ENCODE measurements at regions not wholly inside any gene's neighbourhood (a gene's known extent, or its start where the extent isn't known, plus 50 kb on each side); places are given as distances from the start of the nearest gene placed in this dataset.
A peak's percentile ranks its signal among the peaks of the same experiment; 100 is the strongest.
"Not testable (repeated sequence)": the region's sequence is repeated elsewhere in the genome, so short reads cannot be mapped to it uniquely, and the experiment has no call there.

DNA sequence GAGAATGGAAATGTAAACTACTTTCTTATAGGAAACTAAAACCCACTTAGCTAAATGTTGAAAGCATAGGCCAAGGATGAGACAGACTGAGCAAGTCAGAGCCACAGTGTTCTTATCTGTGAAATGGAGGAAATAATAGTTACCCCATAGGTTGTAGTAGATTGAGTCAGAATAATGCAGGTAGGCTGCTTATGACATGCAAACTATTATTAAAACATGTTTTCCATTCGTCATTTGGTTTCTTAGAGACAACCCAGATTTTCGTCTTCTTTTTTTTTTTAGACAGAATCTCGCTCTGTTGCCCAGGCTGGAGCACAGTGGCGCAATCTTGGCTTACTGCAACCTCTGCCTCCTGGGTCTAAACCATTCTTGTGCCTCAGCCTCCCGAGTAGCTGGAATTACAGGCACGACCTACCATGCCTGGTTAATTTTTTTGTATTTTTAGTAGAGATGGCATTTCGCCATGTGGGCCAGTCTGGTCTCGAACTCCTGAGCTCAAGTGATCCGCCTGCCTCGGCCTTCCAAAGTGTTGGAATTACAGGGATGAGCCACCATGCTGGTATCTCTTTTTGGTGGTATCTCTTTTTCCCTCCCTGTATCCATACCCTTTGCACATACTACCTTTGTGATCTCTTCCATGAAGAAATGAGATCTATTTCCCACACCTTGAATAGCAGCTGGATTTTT is 196.5 kb upstream of the ZNF217 start:
- Mint-ChIP-seq H3K4me1 (peaks cover 19% of the 10 kb centered on the region), H3K9me3 (no peaks in the 10 kb centered on the region), H3K4me3 (no peak overlapping the region), H3K36me3 (no peaks in the 10 kb centered on the region), H3K27ac (no peak overlapping the region), H3K27me3 (no peaks in the 10 kb centered on the region)
- no peak for DNase-seq
- CTCF ChIA-PET = interaction anchor here (0.6 kb wide), 1 partner anchor 1101 kb away, joined by 3 read pairs; no protein-coding TSS in a partner anchor

DNA sequence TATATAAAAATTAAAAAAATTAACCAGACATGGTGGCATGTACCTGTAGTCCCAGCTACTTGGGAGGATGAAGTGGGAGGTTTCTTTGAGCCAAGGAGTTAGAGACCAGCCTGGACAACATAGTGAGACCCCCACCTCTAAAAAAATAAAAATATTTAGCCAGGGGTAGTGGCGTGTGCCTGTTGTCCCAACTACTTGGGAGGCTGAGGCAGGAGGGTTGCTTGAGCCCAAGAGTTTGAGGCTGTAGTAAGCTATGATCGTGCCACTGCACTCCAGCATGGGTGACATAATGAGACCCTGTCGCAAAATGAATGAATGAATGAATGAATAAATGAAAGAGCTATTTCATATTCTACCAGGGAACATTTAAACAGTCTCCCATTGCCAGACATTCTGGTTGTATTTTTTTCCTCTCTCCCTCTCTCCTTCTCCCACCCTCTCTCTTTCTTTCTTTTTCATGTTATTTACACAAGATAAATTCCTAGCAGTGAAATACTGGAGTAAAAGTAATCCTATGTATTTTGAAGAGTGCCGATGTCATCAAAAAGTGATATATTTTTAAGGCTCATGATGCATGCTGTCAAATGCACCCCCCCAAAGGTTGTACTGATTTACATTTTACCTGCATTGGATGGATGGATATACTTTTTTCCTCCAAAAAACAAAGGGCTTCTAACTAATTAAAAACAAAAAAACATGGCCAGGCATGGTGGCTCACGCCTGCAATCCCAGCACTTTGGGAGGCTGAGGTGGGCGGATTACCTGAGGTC is 194.8 kb upstream of the ZNF217 start:
- CTCF ChIA-PET = no interaction called here
- Mint-ChIP-seq H3K27me3 (no peaks in the 10 kb centered on the region), H3K4me1 (peaks cover 19% of the 10 kb centered on the region), H3K9me3 (no peaks in the 10 kb centered on the region), H3K36me3 (no peaks in the 10 kb centered on the region), H3K27ac (no peak overlapping the region), H3K4me3 (no peak overlapping the region)
- no peak for DNase-seq

DNA sequence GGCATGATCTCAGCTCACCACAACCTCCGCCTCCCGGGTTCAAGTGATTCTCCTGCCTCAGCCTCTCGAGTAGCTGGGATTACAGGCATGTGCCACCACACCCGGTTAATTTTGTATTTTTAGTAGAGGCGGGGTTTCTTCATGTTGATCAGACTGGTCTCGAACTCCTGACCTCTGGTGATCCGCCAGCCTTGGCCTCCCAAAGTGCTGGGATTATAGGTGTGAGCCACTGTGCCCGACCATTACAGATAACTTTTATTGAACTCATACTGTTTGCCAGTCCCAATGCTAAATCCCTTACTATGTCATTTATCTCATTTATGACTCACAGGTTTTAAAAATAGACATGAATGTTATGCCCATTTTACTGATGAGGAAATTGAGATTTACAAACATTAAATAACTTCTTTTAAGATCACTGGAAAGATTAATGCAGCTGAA is 193.9 kb upstream of the ZNF217 start:
- peaks cover 19% of the 10 kb centered on the region for H3K4me1 Mint-ChIP-seq
- H3K27me3 Mint-ChIP-seq, H3K4me3 Mint-ChIP-seq, H3K36me3 Mint-ChIP-seq, H3K9me3 Mint-ChIP-seq, DNase-seq, H3K27ac Mint-ChIP-seq: not testable (repeated sequence)
- CTCF ChIA-PET = interaction anchor here (1.6 kb wide), 1 partner anchor 10 kb away, joined by 3 read pairs; no protein-coding TSS in a partner anchor

DNA sequence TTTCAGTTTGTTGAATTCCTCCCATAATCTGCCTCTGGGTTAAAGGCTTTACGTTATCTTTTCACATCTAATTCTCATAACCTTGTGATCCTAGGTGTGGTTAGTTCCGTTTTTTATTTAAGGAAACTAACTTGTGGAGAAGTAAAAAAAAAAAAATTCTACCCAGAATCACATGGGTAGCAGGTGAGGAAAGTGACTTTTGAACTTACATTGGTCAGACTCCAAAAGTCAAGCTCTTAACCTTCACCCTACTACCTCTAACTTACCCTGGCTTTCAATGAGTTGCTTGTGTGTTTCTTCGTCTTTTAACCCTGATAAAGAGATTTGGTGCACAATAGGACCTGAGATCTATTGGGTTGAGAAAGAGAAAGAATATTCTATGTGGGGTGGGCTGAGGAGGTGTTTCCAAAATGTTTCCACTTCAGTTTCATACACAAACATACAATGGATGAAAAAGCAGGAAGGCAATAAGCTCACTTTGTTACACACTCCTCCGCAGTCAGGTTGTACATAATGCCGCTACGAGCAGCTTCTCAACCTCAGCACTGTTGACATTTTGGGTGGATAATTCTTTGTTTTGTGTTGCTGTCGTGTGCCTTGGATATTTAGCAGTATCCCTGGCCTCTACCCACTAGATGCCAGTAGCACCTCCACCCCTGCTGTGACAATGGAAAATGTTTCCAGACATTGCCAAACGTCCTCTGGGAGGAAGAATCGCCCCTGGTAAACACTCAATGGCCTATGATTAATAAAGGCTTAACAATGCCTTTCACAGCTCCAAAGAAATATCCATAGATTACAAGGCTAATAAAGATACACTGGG is 193.0 kb upstream of the ZNF217 start:
- no peak overlapping the region for H3K4me3 Mint-ChIP-seq
- peaks cover 19% of the 10 kb centered on the region for H3K4me1 Mint-ChIP-seq
- H3K27me3 Mint-ChIP-seq = no peaks in the 10 kb centered on the region
- no peak for DNase-seq
- no peaks in the 10 kb centered on the region for H3K36me3 Mint-ChIP-seq
- peak overlapping the region; percentile 6 for H3K27ac Mint-ChIP-seq
- H3K9me3 Mint-ChIP-seq = no peaks in the 10 kb centered on the region
- CTCF ChIA-PET = interaction anchor here (1.4 to 1.6 kb wide), 2 partner anchors 9 to 13 kb away, joined by 3 read pairs; no protein-coding TSS in a partner anchor

DNA sequence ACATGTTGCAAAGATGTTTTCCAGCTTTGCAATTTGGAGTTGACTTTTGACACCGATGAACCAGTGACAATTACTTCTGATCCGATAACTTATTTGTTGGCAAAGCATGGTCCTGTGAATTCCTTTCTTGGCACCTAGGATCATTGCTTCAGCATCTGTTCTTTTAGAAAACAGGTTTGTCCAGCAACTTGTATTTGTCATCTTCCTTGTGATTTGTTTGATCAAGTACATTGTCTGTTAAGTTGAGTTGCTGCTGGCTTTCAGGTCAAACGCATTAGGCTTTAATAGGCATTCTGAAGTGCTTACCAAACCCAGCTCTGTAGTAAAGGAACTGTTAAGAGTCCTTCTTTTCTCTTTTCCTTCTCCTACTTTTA is 192.4 kb upstream of the ZNF217 start:
- H3K27ac Mint-ChIP-seq = no peak overlapping the region
- no peak for DNase-seq
- no peak overlapping the region for H3K4me3 Mint-ChIP-seq
- no peaks in the 10 kb centered on the region for H3K9me3 Mint-ChIP-seq
- peaks cover 19% of the 10 kb centered on the region for H3K4me1 Mint-ChIP-seq
- no peaks in the 10 kb centered on the region for H3K36me3 Mint-ChIP-seq
- H3K27me3 Mint-ChIP-seq = no peaks in the 10 kb centered on the region
- CTCF ChIA-PET = interaction anchor here (1.4 to 1.6 kb wide), 2 partner anchors 8 to 13 kb away, joined by 3 read pairs; no protein-coding TSS in a partner anchor

DNA sequence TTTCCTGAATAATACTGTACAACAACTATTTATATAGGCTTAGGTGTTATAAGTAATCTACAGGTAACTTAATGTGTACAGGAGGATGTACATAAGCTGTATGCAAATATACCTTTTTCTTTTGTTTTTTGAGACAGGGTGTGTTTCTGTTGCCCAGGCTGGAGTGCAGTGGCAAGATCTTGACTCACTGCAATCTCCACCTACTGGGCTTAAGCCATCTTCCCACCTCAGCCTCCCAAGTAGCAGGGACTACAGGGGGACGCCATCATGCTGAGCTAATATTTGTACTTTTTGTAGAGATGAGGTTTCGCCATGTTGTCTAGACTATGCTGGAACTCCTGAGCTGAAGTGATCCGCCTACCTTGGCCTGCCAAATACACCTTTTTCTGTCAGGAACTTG is 191.7 kb upstream of the ZNF217 start:
- CTCF ChIA-PET = interaction anchor here (1.4 kb wide), 1 partner anchor 12 kb away, joined by 3 read pairs; no protein-coding TSS in a partner anchor
- H3K9me3 Mint-ChIP-seq = no peaks in the 10 kb centered on the region

DNA sequence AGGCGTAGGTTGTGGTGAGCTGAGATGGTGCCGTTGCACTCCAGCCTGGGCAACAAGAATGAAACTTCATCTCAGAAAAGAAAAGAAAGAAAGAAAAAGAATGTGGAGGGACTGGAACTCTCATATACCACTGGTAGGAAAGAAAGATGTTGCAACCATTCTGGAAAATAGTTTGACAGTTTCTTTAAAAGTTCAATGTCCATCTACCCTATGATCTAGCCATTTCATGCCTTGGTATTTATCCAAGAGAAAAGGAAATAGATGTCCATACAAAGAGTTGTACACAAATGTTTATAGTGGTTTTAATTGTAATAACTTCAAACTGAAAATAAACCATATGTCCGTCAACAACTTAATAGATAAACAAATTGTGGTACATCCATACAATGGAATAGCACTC is 190.1 kb upstream of the ZNF217 start:
- CTCF ChIA-PET = no interaction called here
- no peak for DNase-seq
- H3K27me3 Mint-ChIP-seq = no peaks in the 10 kb centered on the region
- peaks cover 17% of the 10 kb centered on the region for H3K4me1 Mint-ChIP-seq
- H3K4me3 Mint-ChIP-seq = no peak overlapping the region
- H3K36me3 Mint-ChIP-seq = no peaks in the 10 kb centered on the region
- H3K27ac Mint-ChIP-seq = no peak overlapping the region
- H3K9me3 Mint-ChIP-seq = no peaks in the 10 kb centered on the region

More for the DNA sequence above, 191.7 kb upstream of the ZNF217 start:
- Mint-ChIP-seq H3K4me1 (peaks cover 19% of the 10 kb centered on the region), H3K27ac (no peak overlapping the region), H3K4me3 (no peak overlapping the region), H3K36me3 (no peaks in the 10 kb centered on the region), H3K27me3 (no peaks in the 10 kb centered on the region)
- DNase-seq = no peak

DNA sequence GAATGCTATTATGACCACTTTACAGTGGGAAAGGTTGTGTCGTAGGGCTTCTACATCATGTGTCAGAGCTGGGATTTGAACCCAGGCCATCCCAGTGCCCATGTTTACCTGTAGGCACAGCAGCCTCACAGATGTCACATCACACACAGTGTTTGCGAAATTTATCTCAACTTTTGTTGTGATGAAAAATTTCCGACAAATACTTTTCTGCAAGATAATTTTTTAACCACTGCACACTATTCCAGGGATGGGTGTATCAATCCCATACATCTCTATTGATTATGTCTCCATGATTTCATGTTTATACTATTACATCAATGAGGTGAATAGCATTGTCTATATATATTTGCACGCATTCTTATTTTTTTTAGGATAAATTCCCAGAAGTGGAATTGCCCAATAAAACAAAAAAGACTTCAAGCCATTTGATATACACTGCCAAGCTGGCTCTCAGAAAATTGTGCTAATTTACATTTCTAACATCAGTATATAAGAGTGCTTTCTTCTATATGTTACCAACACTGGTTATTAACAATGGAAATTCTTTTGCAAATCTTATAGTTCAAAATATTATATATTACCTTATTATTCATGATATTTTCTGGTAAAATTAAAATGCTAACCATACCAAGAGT is 189.1 kb upstream of the ZNF217 start:
- H3K9me3 Mint-ChIP-seq = no peaks in the 10 kb centered on the region
- DNase-seq = no peak
- H3K27me3 Mint-ChIP-seq = peaks cover 4% of the 10 kb centered on the region
- H3K27ac Mint-ChIP-seq = no peak overlapping the region
- no peak overlapping the region for H3K4me3 Mint-ChIP-seq
- CTCF ChIA-PET = no interaction called here
- peaks cover 17% of the 10 kb centered on the region for H3K4me1 Mint-ChIP-seq
- no peaks in the 10 kb centered on the region for H3K36me3 Mint-ChIP-seq

DNA sequence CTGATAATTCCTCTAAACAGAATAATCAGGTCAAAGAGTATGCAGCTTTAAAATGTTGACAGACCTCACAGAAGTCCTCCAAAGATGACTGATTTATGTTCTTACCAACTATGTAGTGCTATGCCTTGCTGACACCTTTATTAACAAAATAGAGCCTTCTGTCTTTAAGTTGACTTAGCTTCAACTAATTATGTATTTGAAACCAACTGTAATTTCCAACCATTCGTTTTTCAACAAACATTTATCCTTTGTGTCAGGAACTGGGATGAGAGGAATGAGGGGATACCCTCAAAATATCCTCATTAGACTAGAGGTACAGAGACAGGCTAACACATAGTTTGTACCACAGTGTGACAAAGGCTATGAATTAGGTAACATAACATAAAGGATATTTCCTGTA is 186.2 kb upstream of the ZNF217 start:
- Mint-ChIP-seq H3K36me3 (no peaks in the 10 kb centered on the region), H3K9me3 (no peaks in the 10 kb centered on the region), H3K4me3 (no peak overlapping the region), H3K27ac (no peak overlapping the region), H3K4me1 (no peaks in the 10 kb centered on the region), H3K27me3 (peaks cover 4% of the 10 kb centered on the region)
- CTCF ChIA-PET = interaction anchor here (1.0 kb wide), 1 partner anchor 160 kb away, joined by 3 read pairs; no protein-coding TSS in a partner anchor
- DNase-seq = no peak

DNA sequence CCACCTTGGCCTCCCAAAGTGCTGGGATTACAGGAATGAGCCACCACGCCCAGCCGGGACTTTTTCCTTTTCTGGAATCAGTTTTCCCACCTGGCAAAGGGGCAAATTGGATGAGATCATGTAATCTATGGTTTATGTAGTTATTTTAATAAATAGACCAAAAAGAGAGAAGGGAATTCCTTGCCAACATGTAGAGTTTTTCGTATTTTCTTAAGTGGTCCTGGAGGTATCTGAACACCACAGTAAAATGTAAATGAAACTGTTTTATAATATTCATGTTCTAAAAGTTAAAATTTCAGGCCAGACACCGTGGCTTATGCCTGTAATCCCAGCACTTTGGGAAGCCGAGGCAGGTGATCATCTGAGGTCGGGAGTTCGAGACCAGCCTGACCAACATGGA is 185.1 kb upstream of the ZNF217 start:
- Mint-ChIP-seq H3K27me3 (peaks cover 12% of the 10 kb centered on the region), H3K27ac (no peak overlapping the region), H3K36me3 (no peaks in the 10 kb centered on the region), H3K4me3 (no peak overlapping the region), H3K4me1 (no peaks in the 10 kb centered on the region), H3K9me3 (no peaks in the 10 kb centered on the region)
- CTCF ChIA-PET = no interaction called here
- no peak for DNase-seq

DNA sequence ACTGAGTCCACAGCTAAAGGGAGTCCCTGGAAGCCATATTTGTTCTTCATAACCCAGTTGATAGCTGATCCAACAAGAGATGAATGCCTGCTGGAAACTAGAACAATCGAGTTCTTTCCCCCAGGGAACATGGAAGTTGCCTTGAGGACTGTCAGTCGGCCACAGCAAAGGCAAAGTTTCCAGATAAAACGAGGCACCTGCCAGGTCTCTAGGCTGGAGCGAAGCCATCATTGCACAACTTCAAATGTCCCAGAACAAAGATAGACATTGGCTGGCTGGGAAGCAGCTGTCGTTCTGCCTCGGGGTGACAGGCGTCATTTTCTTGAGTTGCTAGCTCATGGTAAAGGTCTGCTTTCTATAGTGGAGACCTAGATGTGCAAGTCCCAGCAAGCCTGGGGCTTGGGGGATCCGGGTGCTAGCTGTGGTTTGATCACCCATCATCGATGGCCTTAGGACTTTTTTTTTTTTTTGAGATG is 184.4 kb upstream of the ZNF217 start:
- CTCF ChIA-PET = interaction anchor here (1.7 kb wide), 1 partner anchor 9 kb away, joined by 3 read pairs; no protein-coding TSS in a partner anchor
- peak overlapping the region; percentile 33 for H3K27ac Mint-ChIP-seq
- H3K27me3 Mint-ChIP-seq = peaks cover 14% of the 10 kb centered on the region

DNA sequence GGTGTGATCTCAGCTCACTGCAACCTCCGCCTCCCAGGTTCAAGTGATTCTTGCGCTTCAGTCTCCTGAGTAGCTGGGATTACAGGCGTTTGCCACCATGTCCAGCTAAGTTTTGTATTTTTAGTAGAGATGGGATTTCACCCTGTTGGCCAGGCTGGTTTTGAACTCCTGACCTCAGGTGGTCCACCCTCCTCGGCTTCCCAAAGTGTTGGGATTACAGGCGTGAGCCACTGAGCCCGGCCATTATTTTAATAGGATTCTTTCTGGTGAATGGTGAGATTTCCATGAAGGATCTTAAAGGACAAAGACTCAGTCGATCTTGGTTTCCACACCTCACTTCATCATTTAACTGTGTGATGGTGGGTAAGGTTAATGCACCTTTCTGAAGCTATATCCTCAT is 183.8 kb upstream of the ZNF217 start:
- H3K9me3 Mint-ChIP-seq, H3K36me3 Mint-ChIP-seq, DNase-seq, H3K4me3 Mint-ChIP-seq, H3K4me1 Mint-ChIP-seq, H3K27ac Mint-ChIP-seq: not testable (repeated sequence)
- CTCF ChIA-PET = interaction anchor here (1.7 kb wide), 1 partner anchor 9 kb away, joined by 3 read pairs; no protein-coding TSS in a partner anchor
- H3K27me3 Mint-ChIP-seq = peaks cover 15% of the 10 kb centered on the region

More for the DNA sequence above, 184.4 kb upstream of the ZNF217 start:
- H3K4me1 Mint-ChIP-seq = no peaks in the 10 kb centered on the region
- H3K4me3 Mint-ChIP-seq = no peak overlapping the region
- H3K36me3 Mint-ChIP-seq = no peaks in the 10 kb centered on the region
- no peak for DNase-seq
- no peaks in the 10 kb centered on the region for H3K9me3 Mint-ChIP-seq

DNA sequence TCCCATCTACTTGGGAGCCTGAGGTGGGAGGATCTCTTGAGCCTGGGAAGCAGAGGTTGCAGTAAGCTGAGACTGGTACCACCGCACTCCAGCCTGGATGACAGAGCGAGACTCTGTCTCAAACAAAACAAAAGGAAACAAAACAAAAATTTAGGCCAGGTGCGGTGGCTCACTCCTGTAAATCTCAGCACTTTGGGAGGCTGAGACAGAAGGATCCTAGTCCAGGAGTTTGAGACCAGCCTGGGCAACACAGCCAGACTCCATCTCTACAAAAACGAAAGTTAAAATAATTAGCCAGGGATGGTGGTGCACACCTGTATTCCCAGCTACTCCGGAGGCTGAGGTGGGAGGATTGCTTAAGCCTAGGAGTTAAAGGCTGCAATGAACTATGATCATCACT is 183.2 kb upstream of the ZNF217 start:
- no peaks in the 10 kb centered on the region for H3K9me3 Mint-ChIP-seq
- no peaks in the 10 kb centered on the region for H3K36me3 Mint-ChIP-seq
- no peak overlapping the region for H3K4me3 Mint-ChIP-seq
- H3K27ac Mint-ChIP-seq = no peak overlapping the region
- CTCF ChIA-PET = interaction anchor here (1.7 kb wide), 1 partner anchor 10 kb away, joined by 3 read pairs; no protein-coding TSS in a partner anchor
- H3K4me1 Mint-ChIP-seq = no peaks in the 10 kb centered on the region
- H3K27me3 Mint-ChIP-seq = peaks cover 15% of the 10 kb centered on the region
- DNase-seq = no peak

All from activated naive CD4-positive, alpha-beta T cell treated with anti-CD3 and anti-CD28 coated beads, Interleukin-2, amount 10 ng/mL, durations not matched to agents 7 days and 5 days (primary cell).